ENCODE measurements at regions not wholly inside any gene's neighbourhood (a gene's known extent, or its start where the extent isn't known, plus 50 kb on each side); places are given as distances from the start of the nearest gene placed in this dataset.

DNA sequence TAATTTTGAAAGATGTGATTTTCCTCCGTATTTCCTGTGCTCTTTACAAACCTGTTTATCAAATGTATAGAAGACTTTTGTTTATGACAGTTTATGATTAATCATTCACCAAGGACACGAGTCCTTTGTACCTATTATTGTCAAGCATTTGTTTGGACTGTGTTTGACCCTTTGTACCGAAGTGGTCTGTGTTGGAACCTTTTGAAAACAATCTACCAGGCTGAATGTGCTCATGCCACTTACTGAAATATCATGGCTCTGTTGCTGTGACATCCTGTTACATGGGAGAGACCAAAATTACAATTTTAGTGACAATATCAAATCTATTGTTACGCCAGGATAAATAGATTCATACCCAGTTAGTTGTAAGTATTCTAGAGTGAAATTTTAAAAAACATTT lies 193.6 kb downstream of the IRS2 start:
- TF ChIP-seq POLR2AphosphoS5 (IDR thresholded peaks at IDR 0.05; ENCODE audit: low read depth, low read length): no peak
- TF ChIP-seq, protein P1, sequence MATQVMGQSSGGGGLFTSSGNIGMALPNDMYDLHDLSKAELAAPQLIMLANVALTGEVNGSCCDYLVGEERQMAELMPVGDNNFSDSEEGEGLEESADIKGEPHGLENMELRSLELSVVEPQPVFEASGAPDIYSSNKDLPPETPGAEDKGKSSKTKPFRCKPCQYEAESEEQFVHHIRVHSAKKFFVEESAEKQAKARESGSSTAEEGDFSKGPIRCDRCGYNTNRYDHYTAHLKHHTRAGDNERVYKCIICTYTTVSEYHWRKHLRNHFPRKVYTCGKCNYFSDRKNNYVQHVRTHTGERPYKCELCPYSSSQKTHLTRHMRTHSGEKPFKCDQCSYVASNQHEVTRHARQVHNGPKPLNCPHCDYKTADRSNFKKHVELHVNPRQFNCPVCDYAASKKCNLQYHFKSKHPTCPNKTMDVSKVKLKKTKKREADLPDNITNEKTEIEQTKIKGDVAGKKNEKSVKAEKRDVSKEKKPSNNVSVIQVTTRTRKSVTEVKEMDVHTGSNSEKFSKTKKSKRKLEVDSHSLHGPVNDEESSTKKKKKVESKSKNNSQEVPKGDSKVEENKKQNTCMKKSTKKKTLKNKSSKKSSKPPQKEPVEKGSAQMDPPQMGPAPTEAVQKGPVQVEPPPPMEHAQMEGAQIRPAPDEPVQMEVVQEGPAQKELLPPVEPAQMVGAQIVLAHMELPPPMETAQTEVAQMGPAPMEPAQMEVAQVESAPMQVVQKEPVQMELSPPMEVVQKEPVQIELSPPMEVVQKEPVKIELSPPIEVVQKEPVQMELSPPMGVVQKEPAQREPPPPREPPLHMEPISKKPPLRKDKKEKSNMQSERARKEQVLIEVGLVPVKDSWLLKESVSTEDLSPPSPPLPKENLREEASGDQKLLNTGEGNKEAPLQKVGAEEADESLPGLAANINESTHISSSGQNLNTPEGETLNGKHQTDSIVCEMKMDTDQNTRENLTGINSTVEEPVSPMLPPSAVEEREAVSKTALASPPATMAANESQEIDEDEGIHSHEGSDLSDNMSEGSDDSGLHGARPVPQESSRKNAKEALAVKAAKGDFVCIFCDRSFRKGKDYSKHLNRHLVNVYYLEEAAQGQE (IDR thresholded peaks at IDR 0.05; ENCODE audit: insufficient read depth in 1 of 2, low read depth in 2 of 2, low read length in 2 of 2): no peak
- no peak for TF ChIP-seq SIN3A (IDR thresholded peaks at IDR 0.05; ENCODE audit: borderline replicate concordance, insufficient read depth, low read length)
